Osteocyte (in vitro differentiated cells): ENCODE measurements at regions not wholly inside any gene's neighbourhood (a gene's known extent, or its start where the extent isn't known, plus 50 kb on each side); places are given as distances from the start of the nearest gene placed in this dataset.

Source experiments
- DNase-seq: peaks from one replicate; pipeline ENCODE4 v3.0.0; 2021; ENCODE audit warnings: mixed read lengths; ENCODE audit not compliant: unreplicated experiment; ENCODE audit errors: extremely low spot score
- H3K27ac Mint-ChIP-seq: one replicate; pipeline ENCODE4 v1.8.0; 2021; ENCODE audit warnings: mild to moderate bottlenecking, mixed read lengths; ENCODE audit not compliant: unreplicated experiment
- H3K27me3 Mint-ChIP-seq: one replicate; pipeline ENCODE4 v1.8.0; 2021; ENCODE audit warnings: mixed read lengths; ENCODE audit not compliant: unreplicated experiment
- H3K36me3 Mint-ChIP-seq: one replicate; pipeline ENCODE4 v1.8.0; 2021; ENCODE audit warnings: mixed read lengths; ENCODE audit not compliant: unreplicated experiment
- H3K4me1 Mint-ChIP-seq: one replicate; pipeline ENCODE4 v1.8.0; 2021; ENCODE audit warnings: mixed read lengths; ENCODE audit not compliant: unreplicated experiment
- H3K4me3 Mint-ChIP-seq: one replicate; pipeline ENCODE4 v1.8.0; 2021; ENCODE audit warnings: mild to moderate bottlenecking, moderate library complexity, mixed read lengths; ENCODE audit not compliant: unreplicated experiment
- H3K9me3 Mint-ChIP-seq: one replicate; pipeline ENCODE4 v1.8.0; 2021; ENCODE audit warnings: mixed read lengths; ENCODE audit not compliant: unreplicated experiment
- CTCF ChIP-seq: fragments of 200-600 bp; sonication (generic); IDR thresholded peaks from 2 replicates; pipeline ENCODE4 v1.5.0; 2021; ENCODE audit warnings: antibody characterized with exemption, mild to moderate bottlenecking, moderate library complexity

- Mint-ChIP-seq H3K4me3 (no peak overlapping the region), H3K27me3 (no peaks in the 10 kb centered on the region), H3K36me3 (no peaks in the 10 kb centered on the region), H3K4me1 (no peaks in the 10 kb centered on the region), H3K9me3 (peaks cover 5% of the 10 kb centered on the region), H3K27ac (no peak overlapping the region)
- no peak for TF ChIP-seq CTCF
- DNase-seq: no peak
Observed at GRCh38 chr7:156445997-156446761, 194.4 kb upstream of the RNF32 start.

- no peak overlapping the region for H3K27ac Mint-ChIP-seq
Observed at GRCh38 chr7:156442516-156442915, 198.1 kb upstream of the RNF32 start.

GRCh38 chr7:156440456-156440855 lies 200.1 kb upstream of the RNF32 start:
- H3K27ac Mint-ChIP-seq: no peak overlapping the region
- DNase-seq: no peak
- TF ChIP-seq CTCF: no peak
- peaks cover 5% of the 10 kb centered on the region for H3K9me3 Mint-ChIP-seq
- H3K4me3 Mint-ChIP-seq: no peak overlapping the region
- no peaks in the 10 kb centered on the region for H3K4me1 Mint-ChIP-seq
- H3K27me3 Mint-ChIP-seq: no peaks in the 10 kb centered on the region
- no peaks in the 10 kb centered on the region for H3K36me3 Mint-ChIP-seq

More at GRCh38 chr7:156442516-156442915, 198.1 kb upstream of the RNF32 start:
- H3K4me3 Mint-ChIP-seq: no peak overlapping the region
- no peaks in the 10 kb centered on the region for H3K27me3 Mint-ChIP-seq
- TF ChIP-seq CTCF: no peak
- no peaks in the 10 kb centered on the region for H3K36me3 Mint-ChIP-seq
- no peaks in the 10 kb centered on the region for H3K4me1 Mint-ChIP-seq
- no peak for DNase-seq
- peaks cover 5% of the 10 kb centered on the region for H3K9me3 Mint-ChIP-seq

GRCh38 chr7:156438011-156438410 lies 202.6 kb upstream of the RNF32 start:
- no peak overlapping the region for H3K4me3 Mint-ChIP-seq
- no peak for DNase-seq
- H3K27ac Mint-ChIP-seq: no peak overlapping the region
- no peaks in the 10 kb centered on the region for H3K27me3 Mint-ChIP-seq
- no peaks in the 10 kb centered on the region for H3K9me3 Mint-ChIP-seq
- no peak for TF ChIP-seq CTCF
- no peaks in the 10 kb centered on the region for H3K4me1 Mint-ChIP-seq
- H3K36me3 Mint-ChIP-seq: no peaks in the 10 kb centered on the region

- H3K9me3 Mint-ChIP-seq: no peaks in the 10 kb centered on the region
- H3K4me1 Mint-ChIP-seq: no peaks in the 10 kb centered on the region
- H3K27ac Mint-ChIP-seq: no peak overlapping the region
- DNase-seq: no peak
- no peaks in the 10 kb centered on the region for H3K27me3 Mint-ChIP-seq
- TF ChIP-seq CTCF: no peak
- H3K4me3 Mint-ChIP-seq: no peak overlapping the region
- no peaks in the 10 kb centered on the region for H3K36me3 Mint-ChIP-seq
Observed at GRCh38 chr7:156437021-156437614, 203.5 kb upstream of the RNF32 start.
